RWPE2 (cell line): ENCODE measurements at regions not wholly inside any gene's neighbourhood (a gene's known extent, or its start where the extent isn't known, plus 50 kb on each side); places are given as distances from the start of the nearest gene placed in this dataset.

Experiments used
- ATAC-seq: fragments of 200-7000 bp; cut with Tn5 transposase; 3 replicates; pipeline ENCODE4 v1.9.1; 2021; ENCODE audit warnings: low read depth
- DNase-seq: peaks from one replicate; pipeline ENCODE4 v3.0.0-alpha.2; 2020; ENCODE audit warnings: low spot score
- H3K27ac ChIP-seq: fragments of 450-650 bp; 2 replicates; pipeline ENCODE4 v1.5.1; 2017; ENCODE audit warnings: mild to moderate bottlenecking; ENCODE audit not compliant: poor library complexity, severe bottlenecking
- H3K27me3 ChIP-seq: fragments of 250-450 bp; sonication (Bioruptor Pico); 2 replicates; pipeline ENCODE4 v1.5.1; 2021; ENCODE audit warnings: mild to moderate bottlenecking, moderate library complexity; ENCODE audit not compliant: insufficient read depth, poor library complexity, severe bottlenecking
- H3K36me3 ChIP-seq: fragments of 250-450 bp; sonication (Bioruptor Pico); 2 replicates; pipeline ENCODE4 v1.5.1; 2020; ENCODE audit warnings: low read depth, mild to moderate bottlenecking, moderate library complexity
- H3K4me1 ChIP-seq: fragments of 250-450 bp; sonication (Bioruptor Pico); 2 replicates; pipeline ENCODE4 v1.5.1; 2021; ENCODE audit warnings: mild to moderate bottlenecking, moderate library complexity; ENCODE audit not compliant: insufficient read depth, poor library complexity, severe bottlenecking
- H3K4me3 ChIP-seq: fragments of 250-450 bp; sonication (Bioruptor Pico); 2 replicates; pipeline ENCODE4 v1.5.1; 2021; ENCODE audit warnings: mild to moderate bottlenecking, moderate library complexity; ENCODE audit not compliant: severe bottlenecking
- H3K9me3 ChIP-seq: fragments of 250-450 bp; sonication (Bioruptor Pico); 2 replicates; pipeline ENCODE4 v1.5.1; 2021; ENCODE audit warnings: mild to moderate bottlenecking, moderate library complexity; ENCODE audit not compliant: severe bottlenecking
- CTCF ChIP-seq: fragments of 450-650 bp; IDR thresholded peaks from one replicate; pipeline ENCODE4 v1.5.1; 2017; ENCODE audit warnings: mild to moderate bottlenecking, moderate library complexity; ENCODE audit not compliant: poor library complexity, severe bottlenecking

DNA sequence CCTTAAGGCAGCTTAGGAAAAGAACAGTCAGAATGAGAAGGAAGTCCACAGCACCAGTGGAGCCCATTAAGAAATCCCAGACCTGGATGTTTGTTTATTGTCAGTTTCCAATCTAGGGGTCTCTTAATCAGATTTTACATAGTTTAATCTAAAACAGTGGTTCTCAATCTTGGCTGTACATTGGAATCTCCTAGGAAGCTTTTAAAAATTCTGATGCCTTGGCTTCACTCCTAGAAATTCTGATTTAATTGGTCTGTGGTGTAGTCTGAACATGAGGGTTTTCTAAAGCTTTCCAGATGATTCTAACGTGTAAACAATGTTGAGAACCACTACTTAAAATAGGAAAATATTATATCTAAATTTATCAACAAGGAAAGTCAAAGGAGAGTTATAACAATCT is 56.6 kb upstream of the SPRED1 start:
- Histone ChIP-seq H3K27me3 (no peaks in the 10 kb centered on the region), H3K27ac (no peak overlapping the region), H3K4me3 (no peak overlapping the region), H3K36me3 (no peaks in the 10 kb centered on the region), H3K9me3 (no peaks in the 10 kb centered on the region), H3K4me1 (no peaks in the 10 kb centered on the region)
- ATAC-seq (no peak), DNase-seq (no peak)
- TF ChIP-seq CTCF: no peak

DNA sequence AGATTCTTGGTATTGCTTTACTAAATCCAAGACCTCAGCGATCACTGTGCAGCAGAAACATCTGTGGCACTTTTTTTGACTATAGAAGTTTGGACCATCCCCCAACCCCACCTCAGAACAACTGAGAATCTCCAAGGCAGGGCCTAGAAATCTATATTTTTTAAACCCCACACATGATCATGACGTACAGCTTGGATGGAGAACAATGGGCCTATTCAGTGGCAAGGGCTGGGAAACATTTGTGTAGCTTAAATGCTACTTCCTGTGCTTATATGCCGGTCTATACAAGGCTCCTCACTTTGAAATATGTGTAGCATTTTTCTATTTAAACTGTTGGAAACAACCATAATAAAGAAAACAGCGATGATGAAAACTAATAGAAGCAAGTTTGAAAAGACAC is 55.1 kb upstream of the SPRED1 start:
- DNase-seq: no peak
- no peak for TF ChIP-seq CTCF
- H3K4me3 ChIP-seq: no peak overlapping the region
- H3K36me3 ChIP-seq: no peaks in the 10 kb centered on the region
- H3K4me1 ChIP-seq: no peaks in the 10 kb centered on the region
- no peaks in the 10 kb centered on the region for H3K9me3 ChIP-seq
- ATAC-seq: no peak
- no peaks in the 10 kb centered on the region for H3K27me3 ChIP-seq
- no peak overlapping the region for H3K27ac ChIP-seq

DNA sequence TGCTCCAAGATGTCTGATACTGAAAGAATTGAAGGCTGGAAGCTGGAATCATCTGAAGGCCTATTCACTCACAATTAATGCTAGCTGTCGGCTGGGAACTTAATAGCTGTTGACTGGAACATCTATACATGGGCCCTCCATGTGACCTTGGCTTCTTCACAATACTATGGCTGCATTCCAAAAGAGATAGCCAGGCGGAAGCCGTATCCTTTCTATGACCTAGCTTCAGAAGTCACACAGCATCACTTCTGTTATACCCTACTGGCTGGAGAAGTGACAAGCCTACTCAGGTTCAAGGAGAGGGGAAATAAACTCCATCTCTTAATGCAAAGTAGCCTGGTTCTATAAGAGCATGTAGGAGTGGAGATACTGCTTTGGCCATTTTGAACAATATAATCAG is 50.9 kb upstream of the SPRED1 start:
- no peaks in the 10 kb centered on the region for H3K4me1 ChIP-seq
- no peak for TF ChIP-seq CTCF
- H3K4me3 ChIP-seq: no peak overlapping the region
- no peak for ATAC-seq
- no peak for DNase-seq
- H3K9me3 ChIP-seq: no peaks in the 10 kb centered on the region
- no peak overlapping the region for H3K27ac ChIP-seq
- H3K36me3 ChIP-seq: no peaks in the 10 kb centered on the region
- H3K27me3 ChIP-seq: no peaks in the 10 kb centered on the region

GRCh38 chr15:38202361-38202760 is 50.3 kb upstream of the SPRED1 start:
- H3K4me3 ChIP-seq: no peak overlapping the region
- DNase-seq (no peak), ATAC-seq (no peak)
- peaks cover 6% of the 10 kb centered on the region for H3K4me1 ChIP-seq
- no peaks in the 10 kb centered on the region for H3K27me3 ChIP-seq
- no peak overlapping the region for H3K27ac ChIP-seq
- H3K9me3 ChIP-seq: no peaks in the 10 kb centered on the region
- TF ChIP-seq CTCF: no peak
- no peaks in the 10 kb centered on the region for H3K36me3 ChIP-seq
